ENCODE measurements at regions not wholly inside any gene's neighbourhood (a gene's known extent, or its start where the extent isn't known, plus 50 kb on each side); places are given as distances from the start of the nearest gene placed in this dataset.
"Not testable (repeated sequence)": the region's sequence is repeated elsewhere in the genome, so short reads cannot be mapped to it uniquely, and the experiment has no call there.

- Mint-ChIP-seq H3K4me3 (no peak overlapping the region), H3K27ac (no peak overlapping the region)
- TF ChIP-seq, protein P1, sequence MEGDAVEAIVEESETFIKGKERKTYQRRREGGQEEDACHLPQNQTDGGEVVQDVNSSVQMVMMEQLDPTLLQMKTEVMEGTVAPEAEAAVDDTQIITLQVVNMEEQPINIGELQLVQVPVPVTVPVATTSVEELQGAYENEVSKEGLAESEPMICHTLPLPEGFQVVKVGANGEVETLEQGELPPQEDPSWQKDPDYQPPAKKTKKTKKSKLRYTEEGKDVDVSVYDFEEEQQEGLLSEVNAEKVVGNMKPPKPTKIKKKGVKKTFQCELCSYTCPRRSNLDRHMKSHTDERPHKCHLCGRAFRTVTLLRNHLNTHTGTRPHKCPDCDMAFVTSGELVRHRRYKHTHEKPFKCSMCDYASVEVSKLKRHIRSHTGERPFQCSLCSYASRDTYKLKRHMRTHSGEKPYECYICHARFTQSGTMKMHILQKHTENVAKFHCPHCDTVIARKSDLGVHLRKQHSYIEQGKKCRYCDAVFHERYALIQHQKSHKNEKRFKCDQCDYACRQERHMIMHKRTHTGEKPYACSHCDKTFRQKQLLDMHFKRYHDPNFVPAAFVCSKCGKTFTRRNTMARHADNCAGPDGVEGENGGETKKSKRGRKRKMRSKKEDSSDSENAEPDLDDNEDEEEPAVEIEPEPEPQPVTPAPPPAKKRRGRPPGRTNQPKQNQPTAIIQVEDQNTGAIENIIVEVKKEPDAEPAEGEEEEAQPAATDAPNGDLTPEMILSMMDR (IDR thresholded peaks at IDR 0.05), result no peak
Measured at GRCh38 chr6:6873778-6874177, 234.0 kb upstream of the RREB1 start.

DNA sequence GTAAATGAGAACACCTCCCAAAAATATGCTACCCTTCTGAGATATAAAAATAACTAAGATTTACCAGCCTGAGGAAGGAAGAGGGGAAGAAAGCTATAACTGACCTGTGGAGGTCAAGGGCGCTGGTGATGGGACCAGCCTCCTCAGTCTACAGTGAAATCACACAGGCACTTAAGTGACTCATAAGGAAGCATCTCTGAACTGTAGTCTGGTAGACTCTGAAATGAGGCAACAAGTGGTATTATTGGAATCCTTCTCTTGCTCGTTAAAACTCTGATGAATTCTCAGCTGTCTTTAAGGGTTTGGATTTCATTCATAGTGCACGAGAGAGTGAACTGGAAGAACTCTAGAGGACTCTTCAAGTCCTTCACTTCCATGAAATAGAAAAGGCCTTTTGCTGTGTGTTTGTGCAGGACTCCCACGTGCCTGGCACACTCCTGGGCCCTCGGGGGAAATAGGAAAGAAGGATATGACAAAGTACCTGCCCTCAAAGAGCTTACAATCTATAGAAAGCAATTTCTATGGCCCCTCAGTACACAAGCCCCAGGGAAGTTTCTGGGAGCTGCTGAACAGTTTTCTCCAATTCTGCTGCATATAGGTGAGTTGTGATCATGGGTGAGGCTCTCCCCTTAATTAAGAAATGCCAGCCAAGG is 231.8 kb upstream of the RREB1 start:
- Mint-ChIP-seq H3K4me3 (peak overlapping the region; percentile 20; the same call in 1 of the 2 replicates), H3K27ac (peak overlapping the region; percentile 51; the same call in 1 of the 2 replicates), H3K9me3 (no peaks in the 10 kb centered on the region), H3K4me1 (ENCODE audit: low read depth) (peaks cover 18% of the 10 kb centered on the region; the same call in 1 of the 2 replicates), H3K36me3 (ENCODE audit: low read depth) (no peaks in the 10 kb centered on the region), H3K27me3 (ENCODE audit: insufficient read depth) (no peaks in the 10 kb centered on the region)
- TF ChIP-seq, protein P1 (IDR thresholded peaks at IDR 0.05), result no peak
- DNase-seq, result peak; percentile 88

More at GRCh38 chr6:6873778-6874177, 234.0 kb upstream of the RREB1 start:
- H3K36me3 Mint-ChIP-seq (ENCODE audit: low read depth), result no peaks in the 10 kb centered on the region
- H3K9me3 Mint-ChIP-seq, result peaks cover 1% of the 10 kb centered on the region; the same call in 1 of the 2 replicates
- DNase-seq, result no peak
- H3K27me3 Mint-ChIP-seq (ENCODE audit: insufficient read depth), result peaks cover 1% of the 10 kb centered on the region; the same call in 1 of the 2 replicates
- peaks cover 9% of the 10 kb centered on the region; the same call in 1 of the 2 replicates for H3K4me1 Mint-ChIP-seq (ENCODE audit: low read depth)

- not testable (repeated sequence) for H3K9me3 Mint-ChIP-seq; H3K4me3 Mint-ChIP-seq; H3K36me3 Mint-ChIP-seq (ENCODE audit: low read depth); DNase-seq; H3K27ac Mint-ChIP-seq; H3K27me3 Mint-ChIP-seq (ENCODE audit: insufficient read depth)
- H3K4me1 Mint-ChIP-seq (ENCODE audit: low read depth), result peaks cover 18% of the 10 kb centered on the region; the same call in 1 of the 2 replicates
Measured at GRCh38 chr6:6877792-6878191, 230.0 kb upstream of the RREB1 start.

DNA sequence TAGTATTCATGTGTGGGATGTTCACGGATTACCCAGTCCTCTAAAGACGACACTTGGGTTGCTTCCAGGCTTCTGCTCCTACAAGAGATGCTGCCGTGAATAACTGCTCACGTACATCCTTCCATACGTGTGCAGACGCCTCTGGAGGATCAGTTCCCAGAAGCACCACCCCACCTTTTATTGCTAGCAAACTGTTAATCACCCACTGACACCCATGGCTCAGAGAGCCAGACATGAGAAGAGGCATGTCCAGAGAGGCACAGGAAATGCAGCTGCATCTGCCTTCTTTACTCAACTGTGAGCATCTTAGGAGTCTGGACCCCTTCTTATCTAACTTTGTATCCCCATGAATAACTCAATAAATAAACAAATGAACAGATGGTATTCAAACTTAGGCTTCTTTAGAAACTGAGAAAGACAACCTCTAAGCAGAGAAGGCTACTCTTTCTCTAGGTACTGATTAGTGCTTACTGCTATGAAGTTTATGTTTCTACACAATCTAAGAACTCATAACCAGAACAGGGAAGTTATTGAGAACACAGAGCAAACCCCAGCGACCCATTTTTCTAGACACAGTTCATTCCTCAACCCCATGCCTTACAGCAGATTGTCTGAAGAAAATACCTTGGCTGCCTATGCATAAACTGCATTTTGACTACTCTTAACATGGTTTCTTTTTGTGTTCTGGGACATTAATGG is 228.7 kb upstream of the RREB1 start:
- TF ChIP-seq, protein P1 (IDR thresholded peaks at IDR 0.05), result no peak
- H3K27ac Mint-ChIP-seq, result no peak overlapping the region

DNA sequence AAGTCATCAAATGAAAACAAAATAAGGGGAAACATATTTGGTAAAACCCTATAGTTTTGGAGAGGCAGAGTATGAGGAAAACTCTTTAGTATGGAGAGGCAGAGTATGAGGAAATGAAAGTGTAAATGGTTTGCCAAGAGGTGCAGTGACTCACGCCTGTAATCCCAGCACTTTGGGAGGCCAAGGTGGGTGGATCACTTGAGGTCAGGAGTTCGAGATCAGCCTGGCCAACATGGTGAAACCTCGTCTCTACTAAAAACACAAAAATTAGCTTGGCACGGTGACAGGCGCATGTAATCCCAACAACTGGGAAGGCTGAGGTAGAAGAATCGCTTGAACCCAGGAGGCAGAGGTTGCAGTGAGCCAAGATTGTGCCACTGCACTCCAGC is 228.2 kb upstream of the RREB1 start:
- not testable (repeated sequence) for H3K27me3 Mint-ChIP-seq (ENCODE audit: insufficient read depth); H3K9me3 Mint-ChIP-seq; H3K27ac Mint-ChIP-seq; H3K36me3 Mint-ChIP-seq (ENCODE audit: low read depth); H3K4me3 Mint-ChIP-seq; DNase-seq
- H3K4me1 Mint-ChIP-seq (ENCODE audit: low read depth), result peaks cover 18% of the 10 kb centered on the region; the same call in 1 of the 2 replicates

More for the DNA sequence above, 228.7 kb upstream of the RREB1 start:
- no peaks in the 10 kb centered on the region for H3K36me3 Mint-ChIP-seq (ENCODE audit: low read depth)
- peaks cover 18% of the 10 kb centered on the region; the same call in 1 of the 2 replicates for H3K4me1 Mint-ChIP-seq (ENCODE audit: low read depth)
- H3K4me3 Mint-ChIP-seq, result no peak overlapping the region
- DNase-seq, result no peak
- H3K9me3 Mint-ChIP-seq, result no peaks in the 10 kb centered on the region; the same call in 1 of the 2 replicates
- H3K27me3 Mint-ChIP-seq (ENCODE audit: insufficient read depth), result peaks cover 7% of the 10 kb centered on the region

- Mint-ChIP-seq H3K4me3 (no peak overlapping the region), H3K27me3 (ENCODE audit: insufficient read depth) (peaks cover 7% of the 10 kb centered on the region), H3K4me1 (ENCODE audit: low read depth) (peaks cover 13% of the 10 kb centered on the region; the same call in 1 of the 2 replicates), H3K36me3 (ENCODE audit: low read depth) (no peaks in the 10 kb centered on the region), H3K9me3 (no peaks in the 10 kb centered on the region; the same call in 1 of the 2 replicates), H3K27ac (no peak overlapping the region)
- TF ChIP-seq, protein P1 (IDR thresholded peaks at IDR 0.05), result no peak
- no peak for DNase-seq
Measured at GRCh38 chr6:6880745-6881437, 226.9 kb upstream of the RREB1 start.

All from HFFc6 (cell line).